H9 (cell line): ENCODE measurements at regions not wholly inside any gene's neighbourhood (a gene's known extent, or its start where the extent isn't known, plus 50 kb on each side); places are given as distances from the start of the nearest gene placed in this dataset.
A peak's percentile ranks its signal among the peaks of the same experiment; 100 is the strongest.

Experiments used
- DNase-seq: peaks from one replicate; pipeline ENCODE4 v3.0.0-alpha.2; 2017
- H2AFZ ChIP-seq: one replicate; pipeline ENCODE4 v1.6.1; 2013; ENCODE audit warnings: mild to moderate bottlenecking, low read length, control low read depth, moderate library complexity
- H2AK5ac ChIP-seq: 2 replicates; pipeline ENCODE4 v1.6.1; 2013; ENCODE audit warnings: low read length, control low read depth, mixed read lengths; ENCODE audit not compliant: insufficient read length
- H2BK120ac ChIP-seq: one replicate; pipeline ENCODE4 v1.6.1; 2013; ENCODE audit warnings: low read depth, mild to moderate bottlenecking, low read length, control low read depth, inconsistent platforms; ENCODE audit not compliant: poor library complexity, severe bottlenecking
- H2BK12ac ChIP-seq: 2 replicates; pipeline ENCODE4 v1.6.1; 2013; ENCODE audit warnings: low read length, control low read depth, mixed read lengths, low read depth; ENCODE audit not compliant: insufficient read length
- H2BK15ac ChIP-seq: 2 replicates; pipeline ENCODE4 v1.6.1; 2013; ENCODE audit warnings: low read depth, low read length, control low read depth
- H2BK20ac ChIP-seq: one replicate; pipeline ENCODE4 v1.6.1; 2013; ENCODE audit warnings: low read depth, mild to moderate bottlenecking, low read length, control low read depth, inconsistent platforms; ENCODE audit not compliant: poor library complexity, severe bottlenecking
- H2BK5ac ChIP-seq: 2 replicates; pipeline ENCODE4 v1.6.1; 2013; ENCODE audit warnings: low read length, control low read depth, mixed read lengths; ENCODE audit not compliant: insufficient read length
- H3K14ac ChIP-seq: 2 replicates; pipeline ENCODE4 v1.6.1; 2013; ENCODE audit warnings: low read length, control low read depth; ENCODE audit not compliant: insufficient read depth
- H3K18ac ChIP-seq: 2 replicates; pipeline ENCODE4 v1.6.1; 2013; ENCODE audit warnings: low read depth, mild to moderate bottlenecking, mixed read lengths, low read length, control low read depth; ENCODE audit not compliant: insufficient read length
- H3K23ac ChIP-seq: 2 replicates; pipeline ENCODE4 v1.6.1; 2013; ENCODE audit warnings: low read length, control low read depth, mixed read lengths, low read depth; ENCODE audit not compliant: insufficient read length
- H3K23me2 ChIP-seq: 2 replicates; pipeline ENCODE4 v1.6.1; 2013; ENCODE audit warnings: low read depth, mild to moderate bottlenecking, mixed read lengths, low read length, control low read depth; ENCODE audit not compliant: insufficient read length, poor library complexity, severe bottlenecking
- H3K27ac ChIP-seq: 2 replicates; pipeline ENCODE4 v1.5.1; 2013; ENCODE audit warnings: low read length, control low read depth, mixed read lengths, low read depth; ENCODE audit not compliant: insufficient read length
- H3K27me3 ChIP-seq: 2 replicates; pipeline ENCODE4 v1.6.1; 2013; ENCODE audit warnings: low read length, control low read depth, inconsistent platforms; ENCODE audit not compliant: insufficient read depth
- H3K4ac ChIP-seq: 2 replicates; pipeline ENCODE4 v1.6.1; 2013; ENCODE audit warnings: low read depth, mild to moderate bottlenecking, control low read depth, inconsistent platforms, low read length, moderate library complexity
- H3K4me1 ChIP-seq: 2 replicates; pipeline ENCODE4 v1.6.1; 2013; ENCODE audit warnings: low read length, control low read depth, inconsistent platforms; ENCODE audit not compliant: insufficient read depth
- H3K4me2 ChIP-seq: 2 replicates; pipeline ENCODE4 v1.6.1; 2013; ENCODE audit warnings: low read length, control low read depth, mixed read lengths; ENCODE audit not compliant: insufficient read length, insufficient read depth
- H3K56ac ChIP-seq: 2 replicates; pipeline ENCODE4 v1.6.1; 2013; ENCODE audit warnings: low read depth, mild to moderate bottlenecking, mixed read lengths, low read length, control low read depth; ENCODE audit not compliant: insufficient read length
- H3K79me1 ChIP-seq: 2 replicates; pipeline ENCODE4 v1.6.1; 2013; ENCODE audit warnings: low read depth, mild to moderate bottlenecking, moderate library complexity, low read length, control low read depth, inconsistent platforms; ENCODE audit not compliant: insufficient read depth, poor library complexity, severe bottlenecking
- H3K79me2 ChIP-seq: 2 replicates; pipeline ENCODE4 v1.6.1; 2013; ENCODE audit warnings: low read length, control low read depth, inconsistent platforms; ENCODE audit not compliant: insufficient read depth
- H3K9ac ChIP-seq: 2 replicates; pipeline ENCODE4 v1.6.1; 2013; ENCODE audit warnings: low read length, control low read depth, mixed read lengths; ENCODE audit not compliant: insufficient read length; ENCODE audit errors: extremely low read depth
- H3K9me3 ChIP-seq: one replicate; pipeline ENCODE4 v1.6.1; 2013; ENCODE audit warnings: low read depth, low read length, inconsistent platforms; ENCODE audit not compliant: control insufficient read depth
- H3T11ph ChIP-seq: one replicate; pipeline ENCODE4 v1.6.1; 2013; ENCODE audit warnings: mild to moderate bottlenecking, low read length, control low read depth, inconsistent platforms
- H4K20me1 ChIP-seq: one replicate; pipeline ENCODE4 v1.6.1; 2013; ENCODE audit not compliant: control insufficient read depth, insufficient read length, insufficient read depth
- H4K5ac ChIP-seq: 2 replicates; pipeline ENCODE4 v1.6.1; 2013; ENCODE audit warnings: low read depth, mild to moderate bottlenecking, mixed read lengths, low read length, control low read depth; ENCODE audit not compliant: insufficient read length
- H4K8ac ChIP-seq: replicated peaks from 2 replicates; pipeline ENCODE4 v1.6.1; 2013; ENCODE audit warnings: low read length, control low read depth, mixed read lengths, low read depth; ENCODE audit not compliant: insufficient read length
- H4K91ac ChIP-seq: 2 replicates; pipeline ENCODE4 v1.6.1; 2013; ENCODE audit warnings: low read depth, mild to moderate bottlenecking, moderate library complexity, mixed read lengths, low read length, control low read depth; ENCODE audit not compliant: insufficient read length
- H3K27ac Mint-ChIP-seq, 3 experiments: 2 replicates in 2 of 3; 3 replicates in 1 of 3; pipeline ENCODE4 v1.8.0; 2020 to 2021; ENCODE audit warnings: mixed read lengths in 3 of 3, mild to moderate bottlenecking in 1 of 3, moderate library complexity in 1 of 3
- H3K27me3 Mint-ChIP-seq: 2 replicates; pipeline ENCODE4 v1.8.0; 2021; ENCODE audit warnings: low read depth, mild to moderate bottlenecking, moderate library complexity, mixed read lengths
- H3K36me3 Mint-ChIP-seq, 3 experiments: 2 replicates in 2 of 3; 3 replicates in 1 of 3; pipeline ENCODE4 v1.8.0; 2020 to 2021; ENCODE audit warnings: low read depth in 3 of 3, mixed read lengths in 3 of 3; ENCODE audit not compliant: insufficient read depth in 1 of 3
- H3K4me1 Mint-ChIP-seq, 2 experiments: 2 replicates each; pipeline ENCODE4 v1.8.0; 2020; ENCODE audit warnings: mixed read lengths in 2 of 2
- H3K4me3 Mint-ChIP-seq, 2 experiments: 2 replicates in 1 of 2; 3 replicates in 1 of 2; pipeline ENCODE4 v1.8.0; 2020 to 2021; ENCODE audit warnings: mild to moderate bottlenecking in 2 of 2, mixed read lengths in 2 of 2, moderate library complexity in 1 of 2
- H3K9me3 Mint-ChIP-seq, 2 experiments: 2 replicates in 1 of 2; 3 replicates in 1 of 2; pipeline ENCODE4 v1.8.0; 2020; ENCODE audit warnings: mild to moderate bottlenecking in 2 of 2, mixed read lengths in 2 of 2, moderate library complexity in 1 of 2
- CTCF ChIP-seq: fragments of 200-600 bp; sonication (generic); conservative IDR thresholded peaks from 3 replicates; pipeline ENCODE4 v1.8.0; 2021; ENCODE audit warnings: antibody characterized with exemption, mild to moderate bottlenecking
- WGBS: extraction: QIAGEN DNeasy Blood & Tissue Kit; methylation state at CpG from one replicate; pipeline ENCODE4 v1.1.7; 2013; ENCODE audit warnings: missing lambda C conversion rate, low lambda C conversion rate, mixed read lengths; ENCODE audit not compliant: insufficient read length; ENCODE audit errors: extremely low coverage; 5-methylcytosine and 5-hydroxymethylcytosine counted together
- microRNA-seq: library from miRNA; unstranded; fragments of <30 nt; microRNA quantifications from one replicate; pipeline ENCODE4, GENCODE V29; 2020; ENCODE audit warnings: borderline microRNAs expressed

DNA sequence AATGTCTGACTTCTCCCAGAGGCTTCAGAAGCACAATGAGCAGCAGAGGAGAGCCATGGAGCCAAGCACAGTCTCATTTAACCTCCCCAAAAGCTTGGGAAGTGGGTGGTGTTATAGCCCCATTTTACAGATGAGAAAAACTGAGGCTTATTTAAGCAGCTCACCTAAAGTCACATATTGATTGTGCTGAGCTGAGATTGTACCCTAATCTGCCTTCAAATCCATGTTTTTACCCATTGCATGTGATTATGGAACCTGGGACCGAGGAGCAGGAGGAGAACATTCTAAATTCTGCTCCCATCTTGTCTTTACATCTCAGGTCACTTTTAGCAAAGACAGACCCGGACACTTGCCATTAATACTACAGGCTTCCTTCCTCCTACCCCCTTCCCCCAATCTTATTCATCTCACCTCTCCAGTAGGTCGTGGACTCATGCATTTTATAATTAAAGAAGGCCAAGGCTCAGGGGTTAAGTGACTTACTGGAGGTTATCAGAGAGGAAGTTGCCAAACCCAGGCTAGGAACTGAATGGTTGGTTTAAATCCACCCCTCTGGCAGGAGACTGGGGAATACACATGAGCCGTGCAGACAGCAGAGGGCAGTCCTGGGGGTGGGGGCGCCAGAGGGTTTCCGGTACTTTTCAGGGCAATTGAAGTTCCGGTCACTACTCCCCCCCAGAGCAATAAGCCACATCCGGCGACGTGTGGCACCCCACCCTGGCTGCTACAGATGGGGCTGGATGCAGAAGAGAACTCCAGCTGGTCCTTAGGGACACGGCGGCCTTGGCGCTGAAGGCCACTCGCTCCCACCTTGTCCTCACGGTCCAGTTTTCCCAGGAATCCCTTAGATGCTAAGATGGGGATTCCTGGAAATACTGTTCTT is 51.0 kb upstream of the IL17B start:
- H4K91ac ChIP-seq: no peak overlapping the region
- H3K79me2 ChIP-seq: no peaks in the 10 kb centered on the region
- no peak overlapping the region for H3K23ac ChIP-seq
- H2AFZ ChIP-seq: no peak overlapping the region
- no peak overlapping the region for H3K27ac ChIP-seq
- no peak overlapping the region for H3K4me2 ChIP-seq
- H3K27me3 ChIP-seq: no peaks in the 10 kb centered on the region
- H3K9me3 Mint-ChIP-seq: no peaks in the 10 kb centered on the region; a peak in 1 of 5 replicates
- no CpG with 5 or more reads among the region's 15 CpGs for WGBS
- no peak overlapping the region for H3K56ac ChIP-seq
- no peak overlapping the region for H3K4ac ChIP-seq
- peaks cover 21 to 39% of the 10 kb centered on the region in 2 experiments for H3K4me1 Mint-ChIP-seq
- no peaks in the 10 kb centered on the region for H3K9me3 ChIP-seq
- 0 out of 2 replicates have a peak, but pooled peaks cover under 1% of the 10 kb centered on the region for H3K4me1 ChIP-seq
- no peak overlapping the region for H3K4me3 Mint-ChIP-seq
- no peaks in the 10 kb centered on the region for H4K20me1 ChIP-seq
- no peak overlapping the region for H2BK20ac ChIP-seq
- H3K27ac Mint-ChIP-seq: peak overlapping the region in 1 of 3 experiments; percentile 62; a peak in 1 of 7 replicates
- no peaks in the 10 kb centered on the region for H3K27me3 Mint-ChIP-seq
- H3K36me3 Mint-ChIP-seq: no peaks in the 10 kb centered on the region
- DNase-seq: peak; percentile 75
- H2BK120ac ChIP-seq: no peak overlapping the region
- H3K9ac ChIP-seq: no peak overlapping the region
- TF ChIP-seq CTCF: peak; percentile 52
- no peak overlapping the region for H3K14ac ChIP-seq
- H3K23me2 ChIP-seq: no peaks in the 10 kb centered on the region
- no peak overlapping the region for H2BK12ac ChIP-seq
- H2BK15ac ChIP-seq: no peak overlapping the region
- no peak overlapping the region for H3T11ph ChIP-seq
- H3K79me1 ChIP-seq: no peaks in the 10 kb centered on the region
- no peak overlapping the region for H2AK5ac ChIP-seq
- H2BK5ac ChIP-seq: no peak overlapping the region
- H4K5ac ChIP-seq: no peak overlapping the region
- no peak overlapping the region for H3K18ac ChIP-seq
- no peak overlapping the region for H4K8ac ChIP-seq

Small RNA genes lying in the stretch of these regions (microRNA-seq; reads per million reads assigned to microRNA genes)
- 2.0 reads per million, percentile 19 among the genes with 10 or more reads in this experiment for gene MIR145
